ENCODE measurements at regions not wholly inside any gene's neighbourhood (a gene's known extent, or its start where the extent isn't known, plus 50 kb on each side); places are given as distances from the start of the nearest gene placed in this dataset.

- TF ChIP-seq CTCF (IDR thresholded peaks at IDR 0.05; ENCODE audit: low read depth, low read length, poor library complexity, severe bottlenecking) = no peak
- no peak for TF ChIP-seq EZH2phosphoT487 (IDR thresholded peaks at IDR 0.05; ENCODE audit: borderline replicate concordance, low read length)
Measured at GRCh38 chr7:67518580-67518979, 521.9 kb downstream of the TYW1 start.

All from DOHH2 (cell line).